CD4-positive, alpha-beta T cell (primary cell): ENCODE measurements at regions not wholly inside any gene's neighbourhood (a gene's known extent, or its start where the extent isn't known, plus 50 kb on each side); places are given as distances from the start of the nearest gene placed in this dataset.

Experiments used
- ATAC-seq: fragments of 200-7000 bp; cut with Tn5 transposase; one replicate; pipeline ENCODE4 v1.10.0; 2022; ENCODE audit warnings: mild to moderate bottlenecking; ENCODE audit not compliant: poor library complexity
- CTCF ChIA-PET: fragments of 350-600 bp; sonication (Branson Sonifier 250); formaldehyde crosslinking; loops from one replicate; lab custom pipeline; 2021; ENCODE audit warnings: antibody characterized with exemption, inconsistent platforms; lab: Charles Lee
- POLR2A ChIA-PET: fragments of 350-600 bp; sonication (Branson Sonifier 250); formaldehyde crosslinking; loops from one replicate; lab custom pipeline; 2021; ENCODE audit warnings: antibody characterized with exemption, inconsistent platforms; lab: Charles Lee
- DNase-seq, 14 experiments: peaks; one replicate each; pipeline ENCODE4 v3.0.0-alpha.2; 2013 to 2020; ENCODE audit warnings: mixed read lengths in 2 of 14
- H3K27ac ChIP-seq, 2 donors: one replicate each; pipeline versions ENCODE4 v1.5.1 to v1.7.0; 2013; ENCODE audit warnings: low read length in 2 of 2, low read depth in 1 of 2, mild to moderate bottlenecking in 1 of 2
- H3K27me3 ChIP-seq, 2 experiments: 1 replicate in 1 of 2; 2 replicates in 1 of 2; pipeline versions ENCODE4 v1.6.1 to v1.7.0; 2013; ENCODE audit warnings: low read length in 2 of 2, control low read depth in 1 of 2, mild to moderate bottlenecking in 1 of 2, moderate library complexity in 1 of 2; ENCODE audit not compliant: insufficient read depth in 2 of 2, control insufficient read depth in 1 of 2
- H3K36me3 ChIP-seq: one replicate; pipeline ENCODE4 v1.6.1; 2013; ENCODE audit warnings: low read length, control low read depth; ENCODE audit not compliant: insufficient read depth
- H3K4me1 ChIP-seq: one replicate; pipeline ENCODE4 v1.6.1; 2013; ENCODE audit warnings: low read length, control low read depth; ENCODE audit not compliant: insufficient read depth
- H3K4me3 ChIP-seq: one replicate; pipeline ENCODE4 v1.5.1; 2013; ENCODE audit warnings: mild to moderate bottlenecking, low read length, moderate library complexity
- H3K9me3 ChIP-seq, 2 experiments: 1 replicate in 1 of 2; 2 replicates in 1 of 2; pipeline versions ENCODE4 v1.6.1 to v1.7.0; 2013; ENCODE audit warnings: low read length in 2 of 2, mild to moderate bottlenecking in 2 of 2, control low read depth in 1 of 2, moderate library complexity in 1 of 2; ENCODE audit not compliant: control insufficient read depth in 1 of 2, insufficient read depth in 1 of 2
- H3K27ac Mint-ChIP-seq: one replicate; pipeline ENCODE4 v1.8.0; 2020; ENCODE audit warnings: mixed read lengths
- H3K27me3 Mint-ChIP-seq: one replicate; pipeline ENCODE4 v1.8.0; 2021; ENCODE audit warnings: mixed read lengths
- H3K36me3 Mint-ChIP-seq: one replicate; pipeline ENCODE4 v1.8.0; 2021; ENCODE audit warnings: low read depth, mixed read lengths
- H3K4me1 Mint-ChIP-seq: one replicate; pipeline ENCODE4 v1.8.0; 2021; ENCODE audit warnings: low read depth, mixed read lengths
- H3K4me3 Mint-ChIP-seq: one replicate; pipeline ENCODE4 v1.8.0; 2020; ENCODE audit warnings: mild to moderate bottlenecking, mixed read lengths
- H3K9me3 Mint-ChIP-seq: one replicate; pipeline ENCODE4 v1.8.0; 2020; ENCODE audit warnings: mixed read lengths
- intact Hi-C, 2 experiments: fragments of 100-400 bp; cut with DNase I in 1 of 2; cut with micrococcal nuclease in 1 of 2; formaldehyde crosslinking; loops; one replicate each; pipeline versions ENCODE4 v1.15.1 to v1.9.0; 2023 to 2025; cut with DNase I, micrococcal nuclease
- TF ChIP-seq, protein P1 (sequence below): fragments of 200-600 bp; IDR thresholded peaks from one replicate; pipeline ENCODE4 v1.8.0; 2022; ENCODE audit warnings: antibody characterized with exemption, mild to moderate bottlenecking

DNA sequence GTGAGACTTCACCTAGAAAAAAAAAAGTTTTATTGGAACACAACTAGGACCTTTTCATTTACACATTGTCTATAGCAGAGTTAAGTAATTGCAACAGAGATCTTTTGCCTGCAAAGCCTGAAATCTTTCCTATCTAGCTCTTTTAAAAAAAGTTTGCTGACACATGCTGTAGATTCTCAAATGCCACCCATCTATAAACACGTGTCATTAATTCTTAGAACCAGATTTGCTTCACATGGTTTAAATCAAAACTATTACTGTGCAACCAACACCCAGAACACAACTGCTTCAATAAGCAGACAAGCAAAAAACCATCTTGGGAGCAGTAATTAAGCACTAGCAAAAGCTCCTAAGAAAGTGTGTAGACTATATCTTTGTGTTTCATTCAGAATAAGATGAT lies 55.0 kb downstream of the OXSM start:
- intact Hi-C loops = no loop called here
- CTCF ChIA-PET = interaction anchor here (1.9 to 2.0 kb wide), 2 partner anchors 9 to 13 kb away, joined by 5 to 6 read pairs; no protein-coding TSS in a partner anchor
- TF ChIP-seq, protein P1, sequence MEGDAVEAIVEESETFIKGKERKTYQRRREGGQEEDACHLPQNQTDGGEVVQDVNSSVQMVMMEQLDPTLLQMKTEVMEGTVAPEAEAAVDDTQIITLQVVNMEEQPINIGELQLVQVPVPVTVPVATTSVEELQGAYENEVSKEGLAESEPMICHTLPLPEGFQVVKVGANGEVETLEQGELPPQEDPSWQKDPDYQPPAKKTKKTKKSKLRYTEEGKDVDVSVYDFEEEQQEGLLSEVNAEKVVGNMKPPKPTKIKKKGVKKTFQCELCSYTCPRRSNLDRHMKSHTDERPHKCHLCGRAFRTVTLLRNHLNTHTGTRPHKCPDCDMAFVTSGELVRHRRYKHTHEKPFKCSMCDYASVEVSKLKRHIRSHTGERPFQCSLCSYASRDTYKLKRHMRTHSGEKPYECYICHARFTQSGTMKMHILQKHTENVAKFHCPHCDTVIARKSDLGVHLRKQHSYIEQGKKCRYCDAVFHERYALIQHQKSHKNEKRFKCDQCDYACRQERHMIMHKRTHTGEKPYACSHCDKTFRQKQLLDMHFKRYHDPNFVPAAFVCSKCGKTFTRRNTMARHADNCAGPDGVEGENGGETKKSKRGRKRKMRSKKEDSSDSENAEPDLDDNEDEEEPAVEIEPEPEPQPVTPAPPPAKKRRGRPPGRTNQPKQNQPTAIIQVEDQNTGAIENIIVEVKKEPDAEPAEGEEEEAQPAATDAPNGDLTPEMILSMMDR = no peak
- no peak overlapping the region for H3K27ac Mint-ChIP-seq
- H3K36me3 Mint-ChIP-seq = no peaks in the 10 kb centered on the region
- ATAC-seq = no peak
- POLR2A ChIA-PET = no interaction called here
- no peaks in the 10 kb centered on the region for H3K36me3 ChIP-seq
- H3K9me3 Mint-ChIP-seq = no peaks in the 10 kb centered on the region
- H3K9me3 ChIP-seq = no peaks in the 10 kb centered on the region
- H3K27ac ChIP-seq = no peak overlapping the region
- no peak overlapping the region for H3K4me3 Mint-ChIP-seq
- no peaks in the 10 kb centered on the region for H3K27me3 Mint-ChIP-seq
- no peaks in the 10 kb centered on the region for H3K27me3 ChIP-seq
- no peaks in the 10 kb centered on the region for H3K4me1 Mint-ChIP-seq
- no peaks in the 10 kb centered on the region for H3K4me1 ChIP-seq
- no peak overlapping the region for H3K4me3 ChIP-seq
- no peak for DNase-seq

DNA sequence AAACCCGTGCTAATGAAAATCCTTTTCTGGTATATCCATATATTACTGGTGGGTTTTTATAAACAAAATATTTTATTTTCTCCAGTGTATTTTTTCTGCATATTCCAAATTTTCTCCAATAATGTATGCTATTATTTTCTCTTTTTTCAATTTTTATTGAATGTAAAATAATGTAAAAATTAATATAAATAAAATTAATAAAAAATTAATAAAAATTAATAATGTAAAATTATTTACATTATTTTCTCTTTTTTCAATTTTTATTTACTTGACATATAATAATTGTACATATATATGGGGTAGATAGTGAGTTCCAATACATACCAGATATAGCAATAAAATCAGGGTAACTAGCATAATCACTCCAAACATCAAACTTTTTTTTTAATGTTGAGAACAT lies 56.4 kb downstream of the OXSM start:
- H3K4me1 Mint-ChIP-seq = no peaks in the 10 kb centered on the region
- H3K4me1 ChIP-seq = no peaks in the 10 kb centered on the region
- POLR2A ChIA-PET = no interaction called here
- intact Hi-C loops = no loop called here
- CTCF ChIA-PET = interaction anchor here (2.0 kb wide), 1 partner anchor 11 kb away, joined by 6 read pairs; no protein-coding TSS in a partner anchor
- H3K36me3 Mint-ChIP-seq = no peaks in the 10 kb centered on the region
- no peak overlapping the region for H3K4me3 ChIP-seq
- TF ChIP-seq, protein P1 = no peak
- no peak overlapping the region for H3K27ac Mint-ChIP-seq
- no peak for DNase-seq
- ATAC-seq = no peak
- no peak overlapping the region for H3K27ac ChIP-seq
- no peaks in the 10 kb centered on the region for H3K36me3 ChIP-seq
- H3K4me3 Mint-ChIP-seq = no peak overlapping the region
- H3K9me3 Mint-ChIP-seq = no peaks in the 10 kb centered on the region
- H3K27me3 Mint-ChIP-seq = no peaks in the 10 kb centered on the region
- no peaks in the 10 kb centered on the region for H3K9me3 ChIP-seq
- no peaks in the 10 kb centered on the region for H3K27me3 ChIP-seq

DNA sequence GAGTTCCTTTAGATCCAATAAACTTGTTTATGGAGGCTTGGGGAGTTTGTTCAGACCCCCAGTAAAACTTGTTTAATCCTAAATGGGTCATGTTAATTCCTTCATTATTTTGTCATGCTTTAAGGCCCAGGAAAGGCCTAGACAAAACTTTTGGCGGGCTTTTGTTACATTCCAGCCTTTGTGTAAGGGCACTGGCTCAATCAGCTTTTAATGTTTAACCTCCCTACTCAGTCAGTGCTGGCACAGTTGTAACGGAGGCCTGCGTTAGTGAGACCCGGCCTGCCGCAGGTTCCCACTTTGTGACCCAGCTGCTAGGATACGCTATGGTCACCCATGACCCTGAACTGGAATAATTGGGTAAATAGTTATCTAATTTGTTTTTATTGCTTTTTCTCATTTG lies 59.2 kb downstream of the OXSM start:
- Mint-ChIP-seq H3K36me3 (no peaks in the 10 kb centered on the region), H3K4me3 (no peak overlapping the region), H3K9me3 (no peaks in the 10 kb centered on the region), H3K27me3 (no peaks in the 10 kb centered on the region), H3K27ac (no peak overlapping the region), H3K4me1 (no peaks in the 10 kb centered on the region)
- intact Hi-C loops = no loop called here
- DNase-seq = no peak
- ATAC-seq = no peak
- Histone ChIP-seq H3K4me1 (no peaks in the 10 kb centered on the region), H3K27ac (no peak overlapping the region), H3K36me3 (no peaks in the 10 kb centered on the region), H3K4me3 (no peak overlapping the region), H3K9me3 (peaks cover 0 to 7% of the 10 kb centered on the region in 2 experiments), H3K27me3 (no peaks in the 10 kb centered on the region)
- ChIA-PET CTCF (interaction anchor here (1.1 kb wide), 1 partner anchor 16 kb away, joined by 3 read pairs; no protein-coding TSS in a partner anchor), POLR2A (no interaction called here)
- TF ChIP-seq, protein P1 = no peak
